ENCODE measurements at regions not wholly inside any gene's neighbourhood (a gene's known extent, or its start where the extent isn't known, plus 50 kb on each side); places are given as distances from the start of the nearest gene placed in this dataset.

- no peaks in the 10 kb centered on the region for H3K4me1 ChIP-seq (replicated peaks in 1 of 2; ENCODE audit: control insufficient read depth in 2 of 2, insufficient read depth in 2 of 2, low read length in 2 of 2)
- 0% methylated on average over 1 of the region's 1 CpG for WGBS (ENCODE audit: insufficient coverage, low coverage, missing lambda C conversion rate)
- BruUV-seq (replicated peaks): no TSS peak
- no peak overlapping the region for H3K4me2 ChIP-seq (ENCODE audit: insufficient read depth, low read length)
- DNase-seq (ENCODE audit: extremely low read depth in 1 of 4, low spot score in 3 of 4) (no peak), ATAC-seq (no peak), FAIRE-seq (no peak)
- in situ Hi-C loops (cut with MboI) (no loop called here), intact Hi-C loops (cut with micrococcal nuclease) (no loop called here)
- ChIA-PET POLR2A (no interaction called here), CTCF (ENCODE audit: low intra/inter-chr PET ratio) (no interaction called here)
- no peaks in the 10 kb centered on the region for H3K36me3 ChIP-seq (ENCODE audit: control insufficient read depth, insufficient read depth, low read length)
- no peaks in the 10 kb centered on the region for H3K9me1 ChIP-seq (ENCODE audit: control insufficient read depth, insufficient read depth, low read length)
- H3K9me3 ChIP-seq (replicated peaks; ENCODE audit: control insufficient read depth, insufficient read depth, low read depth, low read length): no peaks in the 10 kb centered on the region
- H3K27me3 ChIP-seq (ENCODE audit: control insufficient read depth in 2 of 2, insufficient read depth in 2 of 2, low read length in 2 of 2): no peaks in the 10 kb centered on the region
- H3K79me2 ChIP-seq (ENCODE audit: control insufficient read depth, insufficient read depth, low read length): no peaks in the 10 kb centered on the region
- H2AFZ ChIP-seq (ENCODE audit: low read depth, low read length): no peak overlapping the region
- H3K27ac ChIP-seq (ENCODE audit: extremely low read depth, low read depth, low read length): no peak overlapping the region
- H3K9ac ChIP-seq (ENCODE audit: insufficient read depth in 1 of 2, low read depth in 2 of 2, low read length in 2 of 2): no peak overlapping the region
- no peak overlapping the region for H3K4me3 ChIP-seq
- no peaks in the 10 kb centered on the region for H4K20me1 ChIP-seq (replicated peaks; ENCODE audit: control insufficient read depth, insufficient read depth, low read length)
- TF ChIP-seq BRCA1 (IDR thresholded peaks at IDR 0.05) (no peak), BRCA1 (CRISPR knock-in tag; IDR thresholded peaks at IDR 0.05) (no peak), CGGBP1 (CRISPR knock-in tag; IDR thresholded peaks at IDR 0.05) (no peak), TSC22D4 (tag; IDR thresholded peaks at IDR 0.05) (no peak), DMBX1 (CRISPR knock-in tag; IDR thresholded peaks at IDR 0.05; ENCODE audit: borderline replicate concordance) (no peak), ETS2 (tag; IDR thresholded peaks at IDR 0.05; ENCODE audit: borderline replicate concordance, poor library complexity, severe bottlenecking) (no peak), RUNX1 (IDR thresholded peaks at IDR 0.05; ENCODE audit: low read depth) (no peak), DNMT1 (IDR thresholded peaks at IDR 0.05) (no peak), CBX5 (IDR thresholded peaks at IDR 0.05; ENCODE audit: borderline replicate concordance, low read depth) (no peak), ZNF354B (CRISPR knock-in tag; IDR thresholded peaks at IDR 0.05) (no peak), HES1 (IDR thresholded peaks at IDR 0.05; ENCODE audit: low read depth) (no peak), UBTF (IDR thresholded peaks at IDR 0.05; ENCODE audit: borderline replicate concordance in 1 of 2, low read depth in 2 of 2, low read length in 2 of 2) (no peak), ZBTB17 (CRISPR knock-in tag; IDR thresholded peaks at IDR 0.05) (no peak), ARID4B (CRISPR knock-in tag; IDR thresholded peaks at IDR 0.05) (no peak), KLF1 (tag; IDR thresholded peaks at IDR 0.05) (no peak), ARNT (IDR thresholded peaks at IDR 0.05) (no peak), CHD2 (IDR thresholded peaks at IDR 0.05; ENCODE audit: low read depth, low read length) (no peak)
These were observed 291.1 kb upstream of the C11orf87 start for GRCh38 chr11:109130910-109131309.
